HepG2 (cell line): ENCODE measurements at regions not wholly inside any gene's neighbourhood (a gene's known extent, or its start where the extent isn't known, plus 50 kb on each side); places are given as distances from the start of the nearest gene placed in this dataset.

Source experiments
- ATAC-seq: fragments of 200-7000 bp; cut with Tn5 transposase; 3 replicates; pipeline ENCODE4 v1.9.1; 2020; ENCODE audit warnings: mild to moderate bottlenecking, moderate library complexity
- BruUV-seq: library from RNA; stranded (reverse); fragments of 400-500 nt; replicated peaks from 2 replicates; lab custom pipeline; 2021; lab: Mats Ljungman, UMichigan
- CTCF ChIA-PET: fragments of 300-600 bp; formaldehyde crosslinking; extraction: SDS; loops from one replicate; lab custom pipeline; 2021; ENCODE audit warnings: low total read pairs, inconsistent platforms, low intra/inter-chr PET ratio; lab: Yijun Ruan, JAX
- POLR2A ChIA-PET: fragments of 350-600 bp; sonication (Branson Sonifier 250); formaldehyde crosslinking; loops from one replicate; lab custom pipeline; 2020; ENCODE audit warnings: antibody characterized with exemption, inconsistent platforms; lab: Yijun Ruan, JAX
- DNase-seq: peaks from one replicate; pipeline ENCODE4 v3.0.0-alpha.2; 2015; ENCODE audit warnings: low spot score
- FAIRE-seq: peaks from 3 replicates; lab custom pipeline; 2011; peaks lifted over from hg19 to GRCh38; lab: Jason Lieb, UNC
- H2AFZ ChIP-seq: one replicate; pipeline ENCODE4 v1.6.1; 2011; ENCODE audit warnings: low read length, inconsistent platforms
- H3K27ac ChIP-seq: fragments of 300-600 bp; 3 replicates; pipeline ENCODE4 v1.8.0; 2011; ENCODE audit warnings: mixed run types, mild to moderate bottlenecking, mixed read lengths, low read length, inconsistent platforms; ENCODE audit not compliant: insufficient read depth; ENCODE audit errors: extremely low read length
- H3K27me3 ChIP-seq, 2 experiments: fragments of 200-600 bp in 1 of 2; 2 replicates in 1 of 2; 3 replicates in 1 of 2; pipeline versions ENCODE4 v1.6.0 to v1.8.0; 2011; ENCODE audit warnings: low read length in 2 of 2, mild to moderate bottlenecking in 2 of 2, moderate library complexity in 2 of 2, inconsistent platforms in 1 of 2; ENCODE audit not compliant: insufficient read depth in 2 of 2, control insufficient read depth in 1 of 2
- H3K36me3 ChIP-seq, 2 experiments: fragments of 200-600 bp in 1 of 2; replicated peaks in 1 of 2; 2 replicates in 1 of 2; 3 replicates in 1 of 2; pipeline versions ENCODE4 v1.5.1 to v1.8.0; 2011; ENCODE audit warnings: low read length in 2 of 2, inconsistent platforms in 1 of 2; ENCODE audit not compliant: insufficient read depth in 2 of 2, control insufficient read depth in 1 of 2
- H3K4me1 ChIP-seq: 2 replicates; pipeline ENCODE4 v1.5.1; 2012; ENCODE audit warnings: low read length, inconsistent platforms; ENCODE audit not compliant: insufficient read depth
- H3K4me2 ChIP-seq: 2 replicates; pipeline ENCODE4 v1.6.0; 2011; ENCODE audit warnings: low read depth, low read length, inconsistent platforms
- H3K4me3 ChIP-seq, 3 experiments: fragments of 200-600 bp in 1 of 3; sonication (generic), shearing (Covaris generic) in 1 of 3; replicated peaks in 1 of 3; 2 replicates each; pipeline ENCODE4 v1.5.1; 2011 to 2016; ENCODE audit warnings: low read length in 3 of 3, inconsistent platforms in 2 of 3, low read depth in 2 of 3, mild to moderate bottlenecking in 2 of 3, control low read depth in 1 of 3, mixed read lengths in 1 of 3; ENCODE audit not compliant: insufficient read depth in 1 of 3
- H3K79me2 ChIP-seq: one replicate; pipeline ENCODE4 v1.6.1; 2011; ENCODE audit warnings: low read length, inconsistent platforms; ENCODE audit not compliant: insufficient read depth
- H3K9ac ChIP-seq: 2 replicates; pipeline ENCODE4 v1.6.0; 2011; ENCODE audit warnings: mild to moderate bottlenecking, low read depth, low read length, inconsistent platforms; ENCODE audit not compliant: insufficient read depth
- H3K9me3 ChIP-seq: 2 replicates; pipeline ENCODE4 v1.5.1; 2012; ENCODE audit warnings: mild to moderate bottlenecking, low read length
- H4K20me1 ChIP-seq: 2 replicates; pipeline ENCODE4 v1.6.0; 2011; ENCODE audit warnings: inconsistent platforms, mild to moderate bottlenecking, low read length, moderate library complexity; ENCODE audit not compliant: insufficient read depth
- CREB1 ChIP-seq, 2 experiments: fragments of 450-650 bp in 1 of 2; IDR thresholded peaks; 2 replicates each; pipeline ENCODE4 v1.6.1; 2016 to 2017; ENCODE audit warnings: control low read depth in 1 of 2, mild to moderate bottlenecking in 1 of 2, missing compliant biosample characterization in 1 of 2, missing genetic modification characterization in 1 of 2
- GZF1 ChIP-seq: sonication (generic); formaldehyde crosslinking; IDR thresholded peaks from 2 replicates; pipeline ENCODE4 v1.5.1; 2020; ENCODE audit warnings: mild to moderate bottlenecking, missing genetic modification reagents
- U2AF1 ChIP-seq: fragments of 200-400 bp; formaldehyde crosslinking; optimal IDR thresholded peaks from 2 replicates; pipeline ENCODE3; 2017; ENCODE audit warnings: mild to moderate bottlenecking, low read depth, low read length
- ZNF33A ChIP-seq: sonication (generic); formaldehyde crosslinking; IDR thresholded peaks from 2 replicates; pipeline ENCODE4 v1.5.1; 2020; ENCODE audit warnings: missing genetic modification reagents, mild to moderate bottlenecking, moderate library complexity, borderline replicate concordance
- ZNF446 ChIP-seq: sonication (generic); formaldehyde crosslinking; IDR thresholded peaks from 2 replicates; pipeline ENCODE4 v1.5.0; 2020; ENCODE audit warnings: mild to moderate bottlenecking, missing genetic modification reagents
- ZNF530 ChIP-seq: sonication (generic); formaldehyde crosslinking; IDR thresholded peaks from 2 replicates; pipeline ENCODE4 v1.5.0; 2020; ENCODE audit warnings: low read depth, mild to moderate bottlenecking, missing genetic modification reagents
- WGBS: methylation state at CpG from one replicate; pipeline ENCODE4 v1.1.6; 2017; ENCODE audit warnings: low lambda C conversion rate; 5-methylcytosine and 5-hydroxymethylcytosine counted together
- in situ Hi-C: cut with HindIII; loops from 2 replicates; pipeline ENCODE4 v1.10.0; 2017; ENCODE audit warnings: low pct_unique_long_range_greater_than_20kb; ENCODE audit not compliant: extremely low pct_ligation_motif_present
- intact Hi-C: fragments of 100-400 bp; cut with micrococcal nuclease; formaldehyde crosslinking; loops from one replicate; pipeline ENCODE4 v1.10.0; 2022; ENCODE audit not compliant: unreplicated experiment
- TF ChIP-seq, protein P1 (sequence below): sonication (generic); formaldehyde crosslinking; IDR thresholded peaks from 2 replicates; pipeline ENCODE4 v1.4.0; 2020; ENCODE audit warnings: mild to moderate bottlenecking, missing genetic modification reagents
- TF ChIP-seq, protein P2 (sequence below): IDR thresholded peaks from 2 replicates; pipeline ENCODE4 v1.6.1; 2012; ENCODE audit warnings: inconsistent platforms
- TF ChIP-seq, protein P3 (sequence below), 2 experiments: fragments of 450-650 bp in 1 of 2; sonication (generic) in 1 of 2; formaldehyde crosslinking in 1 of 2; IDR thresholded peaks; 2 replicates each; pipeline versions ENCODE4 v1.6.1 to v1.8.0; 2016 to 2022; ENCODE audit warnings: antibody characterized with exemption in 1 of 2, mild to moderate bottlenecking in 1 of 2, missing genetic modification reagents in 1 of 2
- TF ChIP-seq, protein P4 (sequence below): sonication (generic); formaldehyde crosslinking; IDR thresholded peaks from 2 replicates; pipeline ENCODE4 v1.5.0; 2020; ENCODE audit warnings: mild to moderate bottlenecking, missing genetic modification reagents

DNA sequence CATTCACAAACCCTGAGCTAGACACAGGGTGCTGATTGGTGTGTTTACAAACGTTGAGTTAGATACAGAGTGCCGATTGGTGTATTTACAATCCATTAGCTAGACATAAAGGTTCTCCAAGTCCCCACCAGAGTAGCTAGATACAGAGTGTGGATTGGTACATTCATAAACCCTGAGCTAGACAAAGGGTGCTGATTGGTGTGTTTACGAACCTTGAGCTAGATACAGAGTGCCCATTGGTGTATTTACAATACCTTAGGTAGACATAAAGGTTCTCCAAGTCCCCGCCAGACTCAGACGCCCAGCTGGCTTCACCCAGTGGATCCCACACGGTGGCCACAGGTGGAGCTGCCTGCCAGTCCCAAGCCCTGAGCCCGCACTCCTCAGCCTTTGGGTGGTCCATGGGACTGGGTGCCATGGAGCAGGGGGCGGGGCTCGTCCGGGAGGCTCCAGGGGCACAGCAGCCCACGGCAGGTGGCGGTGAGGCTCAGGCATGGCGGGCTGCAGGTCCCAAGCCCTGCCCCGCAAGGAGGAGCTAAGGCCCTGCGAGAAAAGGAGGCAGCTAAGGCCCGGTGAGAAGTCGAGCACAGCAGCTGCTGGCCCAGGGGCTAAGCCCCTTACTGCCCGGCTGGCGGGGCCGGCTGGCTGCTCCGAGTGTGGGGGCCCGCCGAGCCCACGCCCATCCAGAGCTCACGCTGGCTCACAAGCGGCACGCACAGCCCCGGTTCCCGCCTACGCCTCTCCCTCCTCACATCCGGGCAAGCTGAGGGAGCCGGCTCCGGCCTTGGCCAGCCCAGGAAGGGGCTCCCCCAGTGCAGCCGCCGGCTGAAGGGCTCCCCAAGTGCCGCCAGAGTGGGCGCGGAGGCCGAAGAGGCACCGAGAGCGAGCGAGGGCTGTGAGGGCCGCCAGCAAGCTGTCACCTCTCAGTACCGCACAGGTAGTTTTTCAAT, 1039.2 kb upstream of the CDH9 start:
- no peak for FAIRE-seq
- ChIA-PET CTCF (no interaction called here), POLR2A (no interaction called here)
- TF ChIP-seq, protein P1, sequence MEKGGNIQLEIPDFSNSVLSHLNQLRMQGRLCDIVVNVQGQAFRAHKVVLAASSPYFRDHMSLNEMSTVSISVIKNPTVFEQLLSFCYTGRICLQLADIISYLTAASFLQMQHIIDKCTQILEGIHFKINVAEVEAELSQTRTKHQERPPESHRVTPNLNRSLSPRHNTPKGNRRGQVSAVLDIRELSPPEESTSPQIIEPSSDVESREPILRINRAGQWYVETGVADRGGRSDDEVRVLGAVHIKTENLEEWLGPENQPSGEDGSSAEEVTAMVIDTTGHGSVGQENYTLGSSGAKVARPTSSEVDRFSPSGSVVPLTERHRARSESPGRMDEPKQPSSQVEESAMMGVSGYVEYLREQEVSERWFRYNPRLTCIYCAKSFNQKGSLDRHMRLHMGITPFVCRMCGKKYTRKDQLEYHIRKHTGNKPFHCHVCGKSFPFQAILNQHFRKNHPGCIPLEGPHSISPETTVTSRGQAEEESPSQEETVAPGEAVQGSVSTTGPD, result no peak
- TF ChIP-seq ZNF530 (CRISPR knock-in tag) (no peak), CREB1 (IDR thresholded peaks at IDR 0.05) (no peak), CREB1 (CRISPR knock-in tag; IDR thresholded peaks at IDR 0.05) (no peak), U2AF1 (no peak), ZNF33A (CRISPR knock-in tag) (no peak), ZNF446 (CRISPR knock-in tag) (no peak), GZF1 (CRISPR knock-in tag) (no peak)
- TF ChIP-seq, protein P2, sequence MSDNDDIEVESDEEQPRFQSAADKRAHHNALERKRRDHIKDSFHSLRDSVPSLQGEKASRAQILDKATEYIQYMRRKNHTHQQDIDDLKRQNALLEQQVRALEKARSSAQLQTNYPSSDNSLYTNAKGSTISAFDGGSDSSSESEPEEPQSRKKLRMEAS, result no peak
- TF ChIP-seq, protein P3, sequence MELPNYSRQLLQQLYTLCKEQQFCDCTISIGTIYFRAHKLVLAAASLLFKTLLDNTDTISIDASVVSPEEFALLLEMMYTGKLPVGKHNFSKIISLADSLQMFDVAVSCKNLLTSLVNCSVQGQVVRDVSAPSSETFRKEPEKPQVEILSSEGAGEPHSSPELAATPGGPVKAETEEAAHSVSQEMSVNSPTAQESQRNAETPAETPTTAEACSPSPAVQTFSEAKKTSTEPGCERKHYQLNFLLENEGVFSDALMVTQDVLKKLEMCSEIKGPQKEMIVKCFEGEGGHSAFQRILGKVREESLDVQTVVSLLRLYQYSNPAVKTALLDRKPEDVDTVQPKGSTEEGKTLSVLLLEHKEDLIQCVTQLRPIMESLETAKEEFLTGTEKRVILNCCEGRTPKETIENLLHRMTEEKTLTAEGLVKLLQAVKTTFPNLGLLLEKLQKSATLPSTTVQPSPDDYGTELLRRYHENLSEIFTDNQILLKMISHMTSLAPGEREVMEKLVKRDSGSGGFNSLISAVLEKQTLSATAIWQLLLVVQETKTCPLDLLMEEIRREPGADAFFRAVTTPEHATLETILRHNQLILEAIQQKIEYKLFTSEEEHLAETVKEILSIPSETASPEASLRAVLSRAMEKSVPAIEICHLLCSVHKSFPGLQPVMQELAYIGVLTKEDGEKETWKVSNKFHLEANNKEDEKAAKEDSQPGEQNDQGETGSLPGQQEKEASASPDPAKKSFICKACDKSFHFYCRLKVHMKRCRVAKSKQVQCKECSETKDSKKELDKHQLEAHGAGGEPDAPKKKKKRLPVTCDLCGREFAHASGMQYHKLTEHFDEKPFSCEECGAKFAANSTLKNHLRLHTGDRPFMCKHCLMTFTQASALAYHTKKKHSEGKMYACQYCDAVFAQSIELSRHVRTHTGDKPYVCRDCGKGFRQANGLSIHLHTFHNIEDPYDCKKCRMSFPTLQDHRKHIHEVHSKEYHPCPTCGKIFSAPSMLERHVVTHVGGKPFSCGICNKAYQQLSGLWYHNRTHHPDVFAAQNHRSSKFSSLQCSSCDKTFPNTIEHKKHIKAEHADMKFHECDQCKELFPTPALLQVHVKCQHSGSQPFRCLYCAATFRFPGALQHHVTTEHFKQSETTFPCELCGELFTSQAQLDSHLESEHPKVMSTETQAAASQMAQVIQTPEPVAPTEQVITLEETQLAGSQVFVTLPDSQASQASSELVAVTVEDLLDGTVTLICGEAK (IDR thresholded peaks at IDR 0.05), result no peak
- TF ChIP-seq, protein P3 (CRISPR knock-in tag; IDR thresholded peaks at IDR 0.05), result no peak
- TF ChIP-seq, protein P4, sequence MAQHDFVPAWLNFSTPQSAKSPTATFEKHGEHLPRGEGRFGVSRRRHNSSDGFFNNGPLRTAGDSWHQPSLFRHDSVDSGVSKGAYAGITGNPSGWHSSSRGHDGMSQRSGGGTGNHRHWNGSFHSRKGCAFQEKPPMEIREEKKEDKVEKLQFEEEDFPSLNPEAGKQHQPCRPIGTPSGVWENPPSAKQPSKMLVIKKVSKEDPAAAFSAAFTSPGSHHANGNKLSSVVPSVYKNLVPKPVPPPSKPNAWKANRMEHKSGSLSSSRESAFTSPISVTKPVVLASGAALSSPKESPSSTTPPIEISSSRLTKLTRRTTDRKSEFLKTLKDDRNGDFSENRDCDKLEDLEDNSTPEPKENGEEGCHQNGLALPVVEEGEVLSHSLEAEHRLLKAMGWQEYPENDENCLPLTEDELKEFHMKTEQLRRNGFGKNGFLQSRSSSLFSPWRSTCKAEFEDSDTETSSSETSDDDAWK (CRISPR knock-in tag), result no peak

More for the DNA sequence above, 1039.2 kb upstream of the CDH9 start:
- H3K79me2 ChIP-seq, result no peaks in the 10 kb centered on the region
- H3K4me2 ChIP-seq, result no peak overlapping the region
- no peak for ATAC-seq
- H3K27me3 ChIP-seq, result no peaks in the 10 kb centered on the region
- intact Hi-C loops, result no loop called here
- BruUV-seq, result no TSS peak
- H2AFZ ChIP-seq, result no peak overlapping the region
- H3K4me3 ChIP-seq, result no peak overlapping the region
- in situ Hi-C loops, result no loop called here
- no peak for DNase-seq
- H3K4me1 ChIP-seq, result no peaks in the 10 kb centered on the region
- no peaks in the 10 kb centered on the region for H4K20me1 ChIP-seq
- no peak overlapping the region for H3K9ac ChIP-seq
- 72% methylated on average over 13 of the region's 44 CpGs for WGBS
- H3K27ac ChIP-seq, result no peak overlapping the region
- no peaks in the 10 kb centered on the region for H3K36me3 ChIP-seq
- no peaks in the 10 kb centered on the region for H3K9me3 ChIP-seq
